ENCODE measurements at regions not wholly inside any gene's neighbourhood (a gene's known extent, or its start where the extent isn't known, plus 50 kb on each side); places are given as distances from the start of the nearest gene placed in this dataset.

DNA sequence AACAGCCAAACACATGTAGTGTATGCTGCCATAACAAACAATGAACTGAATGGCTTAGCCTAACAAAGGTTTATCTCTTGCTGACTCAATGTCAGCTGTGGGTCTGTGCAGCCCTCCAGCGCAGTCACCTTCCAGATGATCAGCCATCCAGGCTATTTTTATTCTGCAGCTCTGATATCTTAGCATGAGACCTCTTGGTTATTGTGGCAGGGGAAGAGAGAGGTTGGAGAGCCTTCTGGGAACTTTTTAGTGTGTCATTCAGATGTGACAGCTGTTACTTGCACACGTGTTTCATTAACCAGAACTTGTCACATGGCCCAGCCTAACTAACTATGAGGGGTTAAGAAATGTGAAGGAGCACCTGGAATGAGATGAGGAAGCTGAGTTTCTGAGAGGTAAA lies 202.5 kb downstream of the DHX35 start:
- CTCF ChIA-PET, result no interaction called here
- TF ChIP-seq, protein P1, sequence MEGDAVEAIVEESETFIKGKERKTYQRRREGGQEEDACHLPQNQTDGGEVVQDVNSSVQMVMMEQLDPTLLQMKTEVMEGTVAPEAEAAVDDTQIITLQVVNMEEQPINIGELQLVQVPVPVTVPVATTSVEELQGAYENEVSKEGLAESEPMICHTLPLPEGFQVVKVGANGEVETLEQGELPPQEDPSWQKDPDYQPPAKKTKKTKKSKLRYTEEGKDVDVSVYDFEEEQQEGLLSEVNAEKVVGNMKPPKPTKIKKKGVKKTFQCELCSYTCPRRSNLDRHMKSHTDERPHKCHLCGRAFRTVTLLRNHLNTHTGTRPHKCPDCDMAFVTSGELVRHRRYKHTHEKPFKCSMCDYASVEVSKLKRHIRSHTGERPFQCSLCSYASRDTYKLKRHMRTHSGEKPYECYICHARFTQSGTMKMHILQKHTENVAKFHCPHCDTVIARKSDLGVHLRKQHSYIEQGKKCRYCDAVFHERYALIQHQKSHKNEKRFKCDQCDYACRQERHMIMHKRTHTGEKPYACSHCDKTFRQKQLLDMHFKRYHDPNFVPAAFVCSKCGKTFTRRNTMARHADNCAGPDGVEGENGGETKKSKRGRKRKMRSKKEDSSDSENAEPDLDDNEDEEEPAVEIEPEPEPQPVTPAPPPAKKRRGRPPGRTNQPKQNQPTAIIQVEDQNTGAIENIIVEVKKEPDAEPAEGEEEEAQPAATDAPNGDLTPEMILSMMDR (IDR thresholded peaks at IDR 0.05; ENCODE audit: control extremely low read depth, extremely low read depth, low read depth, missing control alignments), result no peak
- DNase-seq (ENCODE audit: extremely low spot score), result no peak
- POLR2A ChIA-PET, result no interaction called here

- ChIA-PET POLR2A (no interaction called here), CTCF (no interaction called here)
- no peak for DNase-seq (ENCODE audit: extremely low spot score)
- TF ChIP-seq, protein P1 (IDR thresholded peaks at IDR 0.05; ENCODE audit: control extremely low read depth, extremely low read depth, low read depth, missing control alignments), result no peak
Measured at GRCh38 chr20:39163993-39164392, 201.8 kb downstream of the DHX35 start.

GRCh38 chr20:39161900-39162299 lies 199.8 kb downstream of the DHX35 start:
- TF ChIP-seq, protein P1 (IDR thresholded peaks at IDR 0.05; ENCODE audit: control extremely low read depth, extremely low read depth, low read depth, missing control alignments), result no peak
- no peak for DNase-seq (ENCODE audit: extremely low spot score)
- CTCF ChIA-PET, result no interaction called here
- POLR2A ChIA-PET, result no interaction called here

DNA sequence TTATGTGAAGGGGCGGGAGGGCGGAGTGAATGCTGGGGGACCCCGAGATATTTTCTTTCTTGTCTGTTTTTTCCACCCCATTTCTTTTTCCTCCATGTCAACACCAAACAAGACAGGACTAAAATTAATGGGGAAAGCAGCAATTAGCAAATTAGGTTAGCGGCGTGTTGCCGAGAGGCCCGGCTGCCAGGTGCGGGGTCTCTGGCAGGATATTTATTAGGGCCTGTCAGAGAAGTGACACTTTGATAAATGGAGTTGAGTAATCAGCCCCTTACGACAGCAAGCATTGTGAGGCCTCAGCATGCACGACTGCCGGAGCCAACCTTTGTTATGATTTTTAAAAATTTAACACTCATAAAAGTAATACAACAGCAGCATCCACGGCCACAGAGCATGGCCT lies 193.8 kb downstream of the DHX35 start:
- POLR2A ChIA-PET, result no interaction called here
- TF ChIP-seq, protein P1 (IDR thresholded peaks at IDR 0.05; ENCODE audit: control extremely low read depth, extremely low read depth, low read depth, missing control alignments), result no peak
- DNase-seq (ENCODE audit: extremely low spot score), result no peak
- CTCF ChIA-PET, result no interaction called here

DNA sequence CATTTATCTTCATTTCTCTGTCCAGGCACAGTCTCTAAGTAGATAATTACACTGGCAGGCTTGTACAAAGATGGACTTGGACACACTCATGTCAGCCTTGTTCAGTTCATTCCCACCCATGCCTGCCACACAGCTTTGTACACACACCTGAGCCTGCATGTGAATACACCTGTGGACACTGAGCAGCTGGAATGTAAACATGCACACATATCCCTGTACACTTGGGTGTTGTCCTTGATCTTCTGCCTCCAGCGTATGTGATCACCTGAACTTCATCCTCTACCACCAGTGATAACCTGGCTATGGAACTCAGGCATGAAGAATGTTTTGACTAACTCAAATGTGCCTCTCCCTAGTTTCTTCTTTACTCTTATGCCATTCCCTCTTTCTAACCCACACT lies 190.6 kb downstream of the DHX35 start:
- TF ChIP-seq, protein P1 (IDR thresholded peaks at IDR 0.05; ENCODE audit: control extremely low read depth, extremely low read depth, low read depth, missing control alignments), result no peak
- POLR2A ChIA-PET, result no interaction called here
- CTCF ChIA-PET, result no interaction called here
- DNase-seq (ENCODE audit: extremely low spot score), result no peak

GRCh38 chr20:39152126-39152525 lies 190.0 kb downstream of the DHX35 start:
- ChIA-PET CTCF (no interaction called here), POLR2A (no interaction called here)
- DNase-seq (ENCODE audit: extremely low spot score), result no peak
- TF ChIP-seq, protein P1 (IDR thresholded peaks at IDR 0.05; ENCODE audit: control extremely low read depth, extremely low read depth, low read depth, missing control alignments), result no peak

DNA sequence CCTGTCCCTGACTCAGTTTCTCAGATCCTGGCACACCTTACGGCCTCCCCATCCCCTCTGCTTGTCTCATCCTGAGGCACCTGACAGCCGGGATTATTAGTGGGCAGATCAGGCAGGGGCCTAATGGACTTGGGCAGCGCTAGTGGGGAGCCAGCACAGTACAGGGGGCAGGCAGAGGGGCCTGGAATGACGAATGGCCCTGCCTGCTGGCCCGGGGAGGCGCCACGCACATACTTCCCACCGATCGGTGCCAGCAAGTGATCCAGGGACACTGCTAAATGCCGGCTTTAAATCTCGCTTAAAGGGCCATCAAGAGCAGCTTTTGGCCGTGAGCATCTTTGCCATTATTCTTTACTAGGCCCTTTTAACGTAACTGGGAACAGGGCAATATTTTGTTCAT lies 188.4 kb downstream of the DHX35 start:
- TF ChIP-seq, protein P1 (IDR thresholded peaks at IDR 0.05; ENCODE audit: control extremely low read depth, extremely low read depth, low read depth, missing control alignments), result no peak
- ChIA-PET POLR2A (no interaction called here), CTCF (interaction anchor here (1.0 kb wide), 1 partner anchor 9 kb away, joined by 3 read pairs; no protein-coding TSS in a partner anchor)

More for the DNA sequence above, 188.4 kb downstream of the DHX35 start:
- DNase-seq (ENCODE audit: extremely low spot score), result no peak

All from GM10248 (cell line).